NCI-H345 (cell line): ENCODE measurements at regions not wholly inside any gene's neighbourhood (a gene's known extent, or its start where the extent isn't known, plus 50 kb on each side); places are given as distances from the start of the nearest gene placed in this dataset.
A peak's percentile ranks its signal among the peaks of the same experiment; 100 is the strongest.

Source experiments
- DNase-seq: peaks from one replicate; lab custom pipeline; 2025; lab: John Stamatoyannopoulos, UW

- no peak for DNase-seq
Measured at GRCh38 chr15:35596285-35596684, 50.3 kb upstream of the DPH6 start.

DNA sequence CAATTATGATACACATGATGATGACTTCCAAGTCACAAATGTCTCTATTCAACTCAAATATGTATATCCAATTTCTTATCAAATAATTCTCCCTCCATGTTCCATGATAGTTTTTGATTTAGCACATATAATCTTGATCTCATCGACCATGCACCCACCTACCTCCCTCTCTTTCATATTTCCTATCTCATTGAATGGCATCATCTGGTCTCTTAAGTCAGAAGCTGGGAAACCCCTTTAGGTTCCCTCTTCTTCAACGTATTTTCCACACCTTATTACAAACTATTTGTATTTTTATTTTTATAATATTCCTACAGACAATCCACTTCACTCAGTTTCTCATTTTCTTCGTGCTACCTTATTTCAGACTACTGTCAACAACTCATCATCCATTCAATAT, 56.9 kb upstream of the DPH6 start:
- DNase-seq, result no peak

DNA sequence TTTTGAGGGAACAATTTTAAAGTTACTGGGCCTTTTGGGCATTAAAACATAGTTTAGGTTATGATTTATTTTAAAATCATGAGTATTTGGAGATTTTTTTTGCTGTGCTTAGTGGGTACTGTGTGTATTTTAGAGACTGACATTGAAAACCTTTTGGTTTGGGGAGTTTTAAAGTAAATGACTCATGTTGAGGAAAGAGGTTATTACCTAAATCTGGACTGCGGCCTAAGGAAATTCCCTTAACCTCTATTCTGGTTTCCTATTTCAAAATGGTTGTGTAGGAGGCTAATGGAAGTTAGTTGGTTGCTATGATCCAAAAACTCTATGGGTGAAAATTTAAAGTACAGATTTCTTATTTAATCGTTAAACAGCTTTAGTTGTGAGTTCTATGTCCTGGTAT, 57.3 kb upstream of the DPH6 start:
- no peak for DNase-seq

GRCh38 chr15:35603856-35604255, 57.9 kb upstream of the DPH6 start:
- no peak for DNase-seq

- DNase-seq, result no peak
Measured at GRCh38 chr15:35605764-35606449, 59.9 kb upstream of the DPH6 start.

DNA sequence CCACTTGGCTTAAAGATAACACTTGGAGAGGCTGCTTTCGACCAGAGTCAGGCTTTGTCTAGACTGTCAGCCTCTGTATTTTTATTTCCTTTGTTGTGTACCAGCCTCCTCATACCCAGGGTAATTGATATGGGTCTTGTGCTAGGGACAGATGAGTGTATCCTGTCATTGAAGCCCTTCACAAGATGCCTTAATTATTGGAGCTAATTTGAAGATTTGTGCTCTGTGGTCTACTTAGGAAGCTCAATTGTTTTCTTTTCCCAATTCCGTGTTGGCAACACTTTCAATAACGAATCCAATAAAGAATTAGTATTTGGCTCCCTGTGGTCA, 60.5 kb upstream of the DPH6 start:
- no peak for DNase-seq

GRCh38 chr15:35616498-35617271, 70.7 kb upstream of the DPH6 start:
- no peak for DNase-seq

DNA sequence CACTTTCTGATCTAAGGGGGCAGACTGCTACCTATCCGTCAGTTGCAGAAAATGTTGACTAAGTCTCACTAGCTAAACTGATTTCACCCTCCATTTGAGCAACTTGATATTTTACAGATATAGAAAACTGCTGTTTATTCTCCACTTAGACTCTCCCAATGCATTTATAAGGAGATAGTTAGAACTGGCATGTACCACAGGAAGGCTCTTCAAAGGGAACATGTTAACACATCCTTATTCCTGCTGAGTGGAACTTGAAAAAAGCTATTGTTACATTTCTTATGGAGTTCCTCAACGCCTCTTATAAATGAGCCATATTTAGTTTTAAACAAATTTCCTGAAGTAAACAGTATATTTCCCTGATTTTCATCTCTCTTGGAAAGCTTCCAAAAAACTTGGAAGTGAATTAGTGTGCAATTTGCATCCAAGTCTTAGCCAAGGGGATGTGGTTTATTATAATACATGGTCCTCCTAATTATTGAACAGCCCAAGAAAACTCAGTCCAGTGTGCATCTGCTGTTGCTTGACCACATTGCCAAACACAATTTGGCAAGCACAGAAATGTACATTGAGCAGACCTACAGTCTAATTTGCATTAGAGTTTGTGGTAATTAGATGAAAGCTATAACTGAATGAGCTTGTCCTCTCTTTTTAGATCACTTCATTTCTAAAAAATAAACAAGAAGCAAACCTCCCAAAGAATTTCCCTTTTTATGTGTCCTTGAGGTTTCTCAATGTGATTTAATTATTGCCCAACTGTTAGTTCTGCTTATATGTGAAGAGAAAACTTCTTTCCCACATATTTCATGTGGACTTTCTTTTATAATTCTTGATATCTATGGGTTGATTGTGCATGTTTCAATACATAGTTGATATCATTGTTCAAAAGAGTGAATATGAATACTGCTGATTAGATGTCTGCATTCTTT, 72.6 kb upstream of the DPH6 start:
- no peak for DNase-seq

- no peak for DNase-seq
Measured at GRCh38 chr15:35622641-35623340, 76.8 kb upstream of the DPH6 start.

GRCh38 chr15:35624881-35625280, 78.9 kb upstream of the DPH6 start:
- DNase-seq, result no peak

GRCh38 chr15:35626571-35627318, 80.8 kb upstream of the DPH6 start:
- DNase-seq, result peak; percentile 42

DNA sequence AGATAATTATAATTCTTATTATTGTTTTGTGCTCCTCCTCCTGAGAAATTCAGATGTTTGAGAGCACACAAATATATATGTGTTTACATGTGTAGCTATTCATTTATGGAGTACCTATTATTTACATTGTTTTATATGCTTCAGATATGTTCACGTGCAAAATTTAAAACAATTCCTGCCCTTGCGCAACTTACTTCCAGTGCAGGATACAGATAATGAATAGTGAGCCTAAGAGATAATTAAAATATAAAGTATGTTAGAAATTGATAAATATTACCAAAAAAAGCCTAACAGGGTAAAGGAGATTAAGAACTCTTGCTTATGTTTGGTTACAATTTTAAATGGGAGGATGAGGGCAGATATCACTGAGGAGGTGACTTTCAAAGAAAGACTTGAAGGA, 81.7 kb upstream of the DPH6 start:
- no peak for DNase-seq

DNA sequence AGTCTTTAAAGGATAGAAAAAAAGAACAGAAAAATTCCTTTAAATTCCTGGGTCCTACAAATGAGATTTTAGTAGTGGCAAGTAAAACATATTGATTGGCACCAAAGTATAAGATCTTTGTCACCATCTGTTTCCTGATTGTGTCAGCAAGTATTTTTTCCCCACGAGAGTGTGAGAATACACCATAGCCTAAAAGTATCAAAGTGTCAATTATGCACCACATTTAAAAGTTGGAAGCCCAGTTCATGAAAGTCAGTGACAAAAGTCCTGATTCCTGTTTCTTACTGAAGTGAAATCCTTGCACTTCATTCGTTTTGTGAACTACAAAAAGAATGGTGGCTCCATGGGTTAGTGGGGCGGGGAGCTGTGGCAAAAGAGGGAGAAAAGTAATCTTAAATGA, 83.8 kb upstream of the DPH6 start:
- no peak for DNase-seq

- peak; percentile 72 for DNase-seq
Measured at GRCh38 chr15:35630532-35630931, 84.6 kb upstream of the DPH6 start.

GRCh38 chr15:35630985-35631384, 85.0 kb upstream of the DPH6 start:
- DNase-seq, result peak; percentile 91

GRCh38 chr15:35633677-35634076, 87.7 kb upstream of the DPH6 start:
- DNase-seq, result no peak

DNA sequence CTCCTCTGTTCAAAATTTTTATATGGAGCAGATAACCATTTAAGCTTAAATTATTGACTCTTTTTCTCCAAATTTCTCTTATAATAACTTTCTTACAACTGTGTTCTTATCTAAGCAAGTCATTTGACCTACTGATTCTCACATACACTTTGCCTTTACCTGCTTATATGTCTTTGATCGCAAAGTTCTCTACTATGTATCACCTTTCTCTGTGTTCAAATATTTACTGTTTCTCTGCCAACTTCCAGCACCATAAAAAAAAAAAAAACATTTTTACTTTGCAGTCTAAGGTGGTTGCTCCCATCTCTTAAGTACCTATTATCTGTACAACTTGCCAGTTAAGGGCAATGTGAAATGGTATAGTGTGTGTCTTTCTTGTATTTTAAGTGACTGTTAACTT, 100.8 kb upstream of the DPH6 start:
- DNase-seq, result no peak

GRCh38 chr15:35647303-35647702, 101.3 kb upstream of the DPH6 start:
- no peak for DNase-seq

DNA sequence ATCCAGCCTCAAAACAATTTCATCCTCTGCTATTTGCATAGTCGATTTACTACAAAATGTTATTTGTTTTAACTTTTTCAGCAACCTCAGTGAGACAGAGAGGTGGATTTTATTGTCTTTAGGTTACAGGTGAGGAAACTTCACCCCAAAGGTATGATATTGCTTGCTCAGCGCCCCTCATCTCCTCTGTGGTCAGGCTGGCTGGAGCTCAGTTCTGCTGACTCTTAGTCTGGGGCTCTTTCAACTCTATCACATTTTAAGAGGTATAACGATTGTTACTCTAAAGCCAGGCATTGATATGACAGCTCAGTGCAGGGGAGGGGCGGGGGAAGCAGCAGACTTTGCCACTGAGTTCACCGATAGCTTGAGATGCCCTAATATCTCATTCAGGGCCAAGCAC, 103.0 kb upstream of the DPH6 start:
- DNase-seq, result no peak

DNA sequence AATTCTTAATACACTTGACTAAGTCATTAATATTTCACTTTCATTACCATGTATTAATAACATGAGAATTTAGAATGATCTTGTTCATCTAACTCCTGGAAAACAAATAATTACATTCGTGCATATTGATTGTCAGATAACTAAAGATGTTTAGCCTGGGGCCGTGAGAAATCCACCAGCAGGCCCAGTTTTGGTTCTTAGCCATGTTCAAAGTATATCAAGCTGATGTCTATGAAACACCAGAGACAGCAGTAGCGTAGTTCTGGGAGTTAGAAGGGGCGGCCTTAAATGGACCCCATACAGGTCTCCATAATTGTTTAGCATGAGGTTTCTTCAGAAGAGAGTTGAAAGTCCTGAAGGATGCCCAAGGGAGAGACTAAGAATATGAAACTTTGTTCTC, 103.6 kb upstream of the DPH6 start:
- no peak for DNase-seq

DNA sequence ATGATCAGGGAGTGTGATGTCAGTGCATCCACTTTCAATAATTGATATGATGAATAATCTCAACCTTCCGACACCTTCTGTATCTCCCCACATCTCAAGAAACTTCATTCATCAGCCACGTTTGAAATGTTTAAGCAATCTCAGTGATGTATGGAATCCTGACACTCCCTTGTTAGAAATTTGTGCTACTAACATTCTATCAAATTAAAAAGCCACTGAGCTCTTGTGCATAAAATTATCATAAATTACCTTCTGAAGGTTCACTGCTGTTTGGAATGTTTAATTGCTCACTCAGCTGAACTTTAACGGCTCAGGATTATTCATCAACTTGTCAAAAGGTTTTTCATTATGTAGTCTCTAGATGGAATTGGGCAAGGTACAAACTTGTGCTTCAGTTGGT, 108.4 kb upstream of the DPH6 start:
- no peak for DNase-seq
